LNCAP (cell line): ENCODE measurements at regions not wholly inside any gene's neighbourhood (a gene's known extent, or its start where the extent isn't known, plus 50 kb on each side); places are given as distances from the start of the nearest gene placed in this dataset.

Experiments
- CTCF ChIP-seq: fragments of 450-650 bp; IDR thresholded peaks from 2 replicates; pipeline ENCODE4 v1.5.1; 2017; ENCODE audit warnings: mild to moderate bottlenecking

GRCh38 chr14:39890026-39890425 lies 457.8 kb upstream of the FBXO33 start:
- no peak for TF ChIP-seq CTCF

GRCh38 chr14:39884091-39884490 lies 451.9 kb upstream of the FBXO33 start:
- TF ChIP-seq CTCF, result no peak

GRCh38 chr14:39880965-39881364 lies 448.7 kb upstream of the FBXO33 start:
- no peak for TF ChIP-seq CTCF

- TF ChIP-seq CTCF, result no peak
Measured at GRCh38 chr14:39880106-39880695, 448.0 kb upstream of the FBXO33 start.

GRCh38 chr14:39877577-39878190 lies 445.5 kb upstream of the FBXO33 start:
- TF ChIP-seq CTCF, result no peak

- no peak for TF ChIP-seq CTCF
Measured at GRCh38 chr14:39876916-39877315, 444.7 kb upstream of the FBXO33 start.

GRCh38 chr14:39875028-39875427 lies 442.8 kb upstream of the FBXO33 start:
- no peak for TF ChIP-seq CTCF

GRCh38 chr14:39873791-39874190 lies 441.6 kb upstream of the FBXO33 start:
- no peak for TF ChIP-seq CTCF
